ENCODE measurements at regions not wholly inside any gene's neighbourhood (a gene's known extent, or its start where the extent isn't known, plus 50 kb on each side); places are given as distances from the start of the nearest gene placed in this dataset.

DNA sequence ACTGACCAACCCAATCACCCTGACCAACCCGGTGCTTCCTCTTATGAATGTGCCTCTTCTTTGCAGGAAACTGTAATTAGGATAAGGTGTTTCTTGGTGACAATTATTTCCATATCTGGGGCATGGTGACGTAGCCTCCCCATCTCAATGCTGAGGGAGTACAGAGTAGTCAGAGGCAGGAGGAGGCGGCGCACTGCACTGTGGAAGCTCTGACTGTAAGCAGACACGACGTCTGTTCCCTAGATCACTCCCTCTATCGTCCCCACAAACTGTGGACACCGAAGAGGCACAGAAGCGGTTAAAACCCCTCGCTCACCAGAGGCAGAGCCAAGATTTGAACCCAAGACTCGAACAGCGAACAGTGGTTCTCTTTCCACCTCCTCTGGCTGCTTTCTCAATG, 231.0 kb upstream of the IGF1R start:
- no peaks in the 10 kb centered on the region for H3K36me3 ChIP-seq
- no peak overlapping the region for H3K4me3 ChIP-seq
- TF ChIP-seq POLR2A (IDR thresholded peaks at IDR 0.05) = no peak
- peaks cover 0 to 11% (median 5%) of the 10 kb centered on the region in 4 donors for H3K4me1 ChIP-seq
- no peak overlapping the region for H3K27ac ChIP-seq
- DNase-seq = no peak
- H3K9me3 ChIP-seq = no peaks in the 10 kb centered on the region
- H3K27me3 ChIP-seq = peaks cover 0 to 14% of the 10 kb centered on the region in 2 donors

DNA sequence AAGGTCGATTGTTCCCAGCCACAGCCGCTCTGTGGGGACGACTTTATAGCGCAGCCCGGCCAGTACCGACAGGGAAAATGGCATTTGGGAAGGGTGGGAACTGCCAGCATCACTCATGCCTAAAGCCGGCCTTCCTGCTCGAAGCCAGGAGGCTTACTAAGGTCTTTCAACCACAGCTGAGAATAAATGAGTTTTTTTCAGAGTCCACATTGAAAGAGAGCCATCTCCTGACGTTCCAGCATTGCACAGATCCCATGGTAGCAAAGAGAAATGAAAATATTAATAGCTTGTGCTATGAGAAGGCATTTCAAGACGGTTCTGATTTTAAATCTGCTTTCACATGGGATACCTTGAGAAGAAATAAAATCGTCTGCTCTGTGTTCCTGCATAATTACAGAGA, 230.2 kb upstream of the IGF1R start:
- TF ChIP-seq, protein P1, sequence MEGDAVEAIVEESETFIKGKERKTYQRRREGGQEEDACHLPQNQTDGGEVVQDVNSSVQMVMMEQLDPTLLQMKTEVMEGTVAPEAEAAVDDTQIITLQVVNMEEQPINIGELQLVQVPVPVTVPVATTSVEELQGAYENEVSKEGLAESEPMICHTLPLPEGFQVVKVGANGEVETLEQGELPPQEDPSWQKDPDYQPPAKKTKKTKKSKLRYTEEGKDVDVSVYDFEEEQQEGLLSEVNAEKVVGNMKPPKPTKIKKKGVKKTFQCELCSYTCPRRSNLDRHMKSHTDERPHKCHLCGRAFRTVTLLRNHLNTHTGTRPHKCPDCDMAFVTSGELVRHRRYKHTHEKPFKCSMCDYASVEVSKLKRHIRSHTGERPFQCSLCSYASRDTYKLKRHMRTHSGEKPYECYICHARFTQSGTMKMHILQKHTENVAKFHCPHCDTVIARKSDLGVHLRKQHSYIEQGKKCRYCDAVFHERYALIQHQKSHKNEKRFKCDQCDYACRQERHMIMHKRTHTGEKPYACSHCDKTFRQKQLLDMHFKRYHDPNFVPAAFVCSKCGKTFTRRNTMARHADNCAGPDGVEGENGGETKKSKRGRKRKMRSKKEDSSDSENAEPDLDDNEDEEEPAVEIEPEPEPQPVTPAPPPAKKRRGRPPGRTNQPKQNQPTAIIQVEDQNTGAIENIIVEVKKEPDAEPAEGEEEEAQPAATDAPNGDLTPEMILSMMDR (IDR thresholded peaks at IDR 0.05) = no peak
- no peak for TF ChIP-seq POLR2A (IDR thresholded peaks at IDR 0.05)
- Histone ChIP-seq H3K27ac (no peak overlapping the region), H3K27me3 (peaks cover 0 to 14% of the 10 kb centered on the region in 2 donors), H3K4me3 (no peak overlapping the region), H3K9me3 (no peaks in the 10 kb centered on the region), H3K4me1 (peaks cover 0 to 11% (median 5%) of the 10 kb centered on the region in 4 donors), H3K36me3 (no peaks in the 10 kb centered on the region)
- no peak for DNase-seq

DNA sequence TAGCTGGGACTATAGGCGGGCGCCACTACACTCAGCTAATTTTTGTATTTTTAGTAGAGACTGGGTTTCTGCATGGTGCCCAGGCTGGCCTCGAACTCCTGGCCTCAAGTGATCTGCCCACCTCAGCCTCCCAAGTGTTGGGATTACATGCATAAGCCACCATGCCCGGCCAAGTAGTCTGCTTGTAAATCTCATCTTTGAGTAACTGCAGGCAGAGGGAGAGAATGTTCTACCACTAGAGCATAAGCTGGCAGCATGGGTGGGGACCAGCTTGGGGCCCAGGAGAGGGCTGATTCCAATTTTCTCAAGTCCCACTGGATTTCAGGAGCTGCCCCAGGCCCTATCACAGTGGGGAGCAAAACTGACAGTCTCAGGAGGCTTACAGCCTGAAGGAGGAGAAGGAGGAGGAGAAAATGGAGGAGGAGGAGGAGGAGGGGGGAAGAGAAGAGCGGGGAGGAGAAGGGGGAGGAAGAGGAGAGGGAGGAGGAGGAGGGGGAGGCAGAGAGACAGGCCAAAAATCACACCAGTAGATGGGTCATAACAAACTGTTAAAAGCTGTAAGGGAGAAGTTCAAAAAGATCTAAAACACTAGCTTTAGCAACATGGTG, 229.1 kb upstream of the IGF1R start:
- peaks cover 0 to 11% (median 5%) of the 10 kb centered on the region in 4 donors for H3K4me1 ChIP-seq
- TF ChIP-seq, protein P1 (IDR thresholded peaks at IDR 0.05) = no peak
- TF ChIP-seq POLR2A (IDR thresholded peaks at IDR 0.05) = no peak
- no peak for DNase-seq
- H3K9me3 ChIP-seq = no peaks in the 10 kb centered on the region
- H3K27me3 ChIP-seq = peaks cover 0 to 14% of the 10 kb centered on the region in 2 donors
- no peak overlapping the region for H3K27ac ChIP-seq
- H3K36me3 ChIP-seq = no peaks in the 10 kb centered on the region
- no peak overlapping the region for H3K4me3 ChIP-seq

DNA sequence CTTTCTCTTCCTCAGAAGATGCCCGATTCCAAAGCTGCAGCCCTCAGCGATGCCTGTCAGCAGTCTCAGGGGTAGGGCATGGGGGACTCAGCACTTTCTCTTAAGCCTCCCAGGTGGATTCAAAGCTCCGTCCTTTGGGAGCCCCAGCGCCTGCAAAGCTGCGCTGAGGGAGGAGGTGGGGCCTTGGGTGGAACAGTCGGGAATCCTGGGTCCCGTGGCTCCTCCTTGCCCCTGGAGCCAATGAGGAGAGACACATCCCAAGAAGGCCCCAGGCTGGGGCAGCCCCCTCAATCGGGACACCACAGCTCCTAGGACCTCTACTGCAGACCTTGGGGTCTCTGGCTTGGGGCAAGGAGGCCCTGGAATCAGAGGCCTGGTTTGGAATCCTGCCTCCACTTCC, 227.5 kb upstream of the IGF1R start:
- Histone ChIP-seq H3K27me3 (peaks cover 0 to 14% of the 10 kb centered on the region in 2 donors), H3K4me3 (no peak overlapping the region), H3K9me3 (no peaks in the 10 kb centered on the region), H3K36me3 (no peaks in the 10 kb centered on the region), H3K27ac (no peak overlapping the region), H3K4me1 (peaks cover 0 to 11% (median 5%) of the 10 kb centered on the region in 4 donors)
- no peak for DNase-seq
- TF ChIP-seq POLR2A (IDR thresholded peaks at IDR 0.05) = no peak
- TF ChIP-seq, protein P1 (IDR thresholded peaks at IDR 0.05) = no peak

DNA sequence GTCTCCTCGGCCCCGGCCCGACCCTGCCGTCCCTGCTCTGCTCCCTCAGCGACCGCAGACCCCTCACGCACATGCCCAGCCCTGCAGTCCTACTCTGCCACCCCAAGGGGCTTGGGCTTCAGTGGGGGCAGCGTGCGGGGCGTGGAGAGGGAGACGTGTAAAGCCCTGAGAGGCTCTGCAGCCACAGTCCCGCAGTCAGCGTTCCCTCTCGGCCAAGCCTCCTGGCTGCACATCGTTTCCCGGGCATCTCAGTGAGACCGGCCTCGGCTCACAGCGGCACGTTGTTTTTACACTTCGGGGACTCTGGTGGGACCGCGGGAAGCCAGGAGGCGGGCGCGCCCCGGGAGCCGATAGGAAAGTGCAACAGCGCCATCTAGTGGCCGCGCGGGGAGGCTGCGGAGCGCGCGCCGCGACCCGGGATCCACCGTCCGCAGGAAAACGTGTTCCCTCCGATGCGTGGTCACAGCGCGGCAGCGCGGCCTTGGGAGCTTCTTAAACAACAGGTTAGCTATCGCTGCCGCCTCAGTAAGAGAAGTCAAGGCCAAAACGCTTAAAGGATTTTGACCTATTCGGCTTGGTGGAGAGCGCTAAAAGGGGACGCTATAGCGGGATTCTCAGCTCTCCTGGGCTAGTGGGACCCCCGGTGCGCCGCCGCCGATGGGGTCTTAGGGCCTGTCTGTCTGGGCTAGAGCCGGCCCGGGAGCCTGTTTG, 226.8 kb upstream of the IGF1R start:
- TF ChIP-seq, protein P1 (IDR thresholded peaks at IDR 0.05) = peak; percentile 55 to 95 (median 88)
- TF ChIP-seq POLR2A (IDR thresholded peaks at IDR 0.05) = no peak
- Histone ChIP-seq H3K36me3 (no peaks in the 10 kb centered on the region), H3K27me3 (peaks cover 0 to 14% of the 10 kb centered on the region in 2 donors), H3K27ac (no peak overlapping the region), H3K9me3 (no peaks in the 10 kb centered on the region), H3K4me3 (peak overlapping the region in 3 of 4 donors; percentile 6 to 33 (median 19)), H3K4me1 (peaks cover 0 to 11% (median 5%) of the 10 kb centered on the region in 4 donors)
- DNase-seq = peak; percentile 26 to 76 (median 74)

DNA sequence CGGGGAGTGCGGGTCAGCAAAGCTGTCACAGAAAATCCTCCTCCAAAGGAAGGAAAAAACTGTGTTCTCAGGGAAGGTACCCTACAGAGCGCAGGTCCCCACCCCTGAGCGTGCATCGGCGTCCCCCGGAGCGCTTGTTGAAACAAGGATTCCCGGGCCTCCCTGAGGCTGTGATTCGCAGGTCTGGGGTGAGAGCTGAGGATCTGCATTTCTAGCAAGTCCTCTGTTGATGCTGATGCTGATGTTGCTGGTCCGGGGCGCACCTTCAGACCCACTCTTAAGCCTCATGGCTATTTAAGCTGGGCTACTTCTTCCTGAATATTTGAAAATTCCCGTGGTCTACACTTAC, 226.2 kb upstream of the IGF1R start:
- Histone ChIP-seq H3K36me3 (no peaks in the 10 kb centered on the region), H3K9me3 (no peaks in the 10 kb centered on the region), H3K4me3 (no peak overlapping the region), H3K27ac (no peak overlapping the region), H3K4me1 (peaks cover 0 to 11% (median 4%) of the 10 kb centered on the region in 4 donors), H3K27me3 (peaks cover 0 to 14% of the 10 kb centered on the region in 2 donors)
- no peak for TF ChIP-seq POLR2A (IDR thresholded peaks at IDR 0.05)
- TF ChIP-seq, protein P1 (IDR thresholded peaks at IDR 0.05) = no peak
- DNase-seq = no peak
